ENCODE measurements at regions not wholly inside any gene's neighbourhood (a gene's known extent, or its start where the extent isn't known, plus 50 kb on each side); places are given as distances from the start of the nearest gene placed in this dataset.

- H4K8ac ChIP-seq (replicated peaks; ENCODE audit: insufficient read length, low read depth, low read length) = no peak overlapping the region
- H2BK120ac ChIP-seq (ENCODE audit: low read depth, low read length, poor library complexity, severe bottlenecking) = no peak overlapping the region
- H3K79me2 ChIP-seq (ENCODE audit: insufficient read depth, low read length) = no peaks in the 10 kb centered on the region
- H4K20me1 ChIP-seq (ENCODE audit: control insufficient read depth, insufficient read depth, insufficient read length) = no peaks in the 10 kb centered on the region
- H3K18ac ChIP-seq (ENCODE audit: insufficient read length, low read depth, low read length) = no peak overlapping the region
- H3K27me3 ChIP-seq (ENCODE audit: insufficient read depth, low read length) = no peaks in the 10 kb centered on the region
- no peak overlapping the region for H3K23ac ChIP-seq (ENCODE audit: insufficient read length, low read depth, low read length)
- no peak overlapping the region for H2BK20ac ChIP-seq (ENCODE audit: low read depth, low read length, poor library complexity, severe bottlenecking)
- no peak overlapping the region for H4K5ac ChIP-seq (ENCODE audit: insufficient read length, low read depth, low read length)
- TF ChIP-seq CTCF (conservative IDR thresholded peaks at IDR 0.05) = no peak
- H3K4ac ChIP-seq (ENCODE audit: low read depth, low read length) = no peak overlapping the region
- no peak overlapping the region for H2AFZ ChIP-seq (ENCODE audit: low read length)
- no peak overlapping the region for H2BK5ac ChIP-seq (ENCODE audit: insufficient read length, low read length)
- Mint-ChIP-seq H3K9me3 (no peaks in the 10 kb centered on the region), H3K36me3 (ENCODE audit: insufficient read depth in 1 of 3, low read depth in 3 of 3) (no peaks in the 10 kb centered on the region), H3K4me3 (no peak overlapping the region), H3K4me1 (no peaks in the 10 kb centered on the region), H3K27ac (no peak overlapping the region), H3K27me3 (ENCODE audit: low read depth) (no peaks in the 10 kb centered on the region)
- H2BK12ac ChIP-seq (ENCODE audit: insufficient read length, low read depth, low read length) = no peak overlapping the region
- H3K4me2 ChIP-seq (ENCODE audit: insufficient read depth, insufficient read length, low read length) = no peak overlapping the region
- no peak overlapping the region for H3K9ac ChIP-seq (ENCODE audit: extremely low read depth, insufficient read length, low read length)
- H3T11ph ChIP-seq (ENCODE audit: low read length) = no peak overlapping the region
- H2BK15ac ChIP-seq (ENCODE audit: low read depth, low read length) = no peak overlapping the region
- H3K9me3 ChIP-seq (ENCODE audit: control insufficient read depth, low read depth, low read length) = no peaks in the 10 kb centered on the region
- H3K23me2 ChIP-seq (ENCODE audit: insufficient read length, low read depth, low read length, poor library complexity, severe bottlenecking) = no peaks in the 10 kb centered on the region
- DNase-seq = no peak
- H3K27ac ChIP-seq (ENCODE audit: insufficient read length, low read depth, low read length) = no peak overlapping the region
- no peaks in the 10 kb centered on the region for H3K79me1 ChIP-seq (ENCODE audit: insufficient read depth, low read depth, low read length, poor library complexity, severe bottlenecking)
- no peak overlapping the region for H3K56ac ChIP-seq (ENCODE audit: insufficient read length, low read depth, low read length)
- H3K4me1 ChIP-seq (ENCODE audit: insufficient read depth, low read length) = no peaks in the 10 kb centered on the region
- H3K14ac ChIP-seq (ENCODE audit: insufficient read depth, low read length) = no peak overlapping the region
- H2AK5ac ChIP-seq (ENCODE audit: insufficient read length, low read length) = no peak overlapping the region
- no CpG with 5 or more reads among the region's 1 CpG for WGBS (ENCODE audit: extremely low coverage, insufficient read length, low lambda C conversion rate)
- no peak overlapping the region for H4K91ac ChIP-seq (ENCODE audit: insufficient read length, low read depth, low read length)
Measured at GRCh38 chr11:81852896-81853295, 880.8 kb downstream of the FAM181B start.

Measured in H9 (cell line).